CD1c-positive myeloid dendritic cell (primary cell): ENCODE measurements at regions not wholly inside any gene's neighbourhood (a gene's known extent, or its start where the extent isn't known, plus 50 kb on each side); places are given as distances from the start of the nearest gene placed in this dataset.

Experiments used
- DNase-seq: peaks from one replicate; pipeline ENCODE4 v3.0.0-alpha.2; 2016; ENCODE audit errors: extremely low spot score

- no peak for DNase-seq
Observed at GRCh38 chr1:30609336-30609998, 113.9 kb downstream of the MATN1 start.

DNA sequence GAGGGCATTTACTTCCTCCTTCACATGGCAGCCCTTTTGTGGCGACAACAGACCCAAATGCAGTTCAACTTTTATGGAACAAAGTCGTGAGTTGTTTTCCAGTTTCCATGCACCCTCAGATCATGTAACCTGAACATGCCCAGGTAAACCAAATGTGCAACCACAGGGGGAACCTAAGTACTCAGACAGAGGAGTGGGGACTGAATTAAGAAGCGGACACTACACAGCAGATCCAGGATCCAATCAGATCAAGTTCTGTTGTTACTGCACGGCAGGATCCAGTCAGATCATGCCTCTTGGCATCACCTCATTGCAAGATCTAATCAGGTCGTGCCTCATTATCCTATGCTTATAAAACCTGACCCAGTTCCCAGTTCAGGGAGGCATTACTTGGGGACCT, 115.7 kb downstream of the MATN1 start:
- no peak for DNase-seq

DNA sequence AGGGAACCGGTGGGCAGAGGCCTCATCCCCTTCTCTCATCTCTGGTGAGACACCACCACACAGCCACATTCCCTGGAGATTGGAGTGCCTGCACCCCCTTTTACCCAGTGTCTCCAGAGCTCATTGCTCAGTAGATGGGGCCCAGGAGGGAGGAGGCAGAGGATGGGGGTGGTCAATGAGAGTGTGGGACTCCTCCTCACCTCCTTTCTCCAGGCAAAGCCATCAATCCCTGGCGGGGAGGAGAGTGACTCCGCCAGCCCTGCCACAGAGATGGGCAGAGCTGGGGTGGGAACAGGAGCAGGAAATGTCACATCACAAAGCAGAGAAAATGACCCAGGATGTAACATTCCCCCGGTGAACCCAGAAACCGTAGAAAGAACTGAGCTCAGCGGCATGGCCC, 117.2 kb downstream of the MATN1 start:
- DNase-seq = no peak

DNA sequence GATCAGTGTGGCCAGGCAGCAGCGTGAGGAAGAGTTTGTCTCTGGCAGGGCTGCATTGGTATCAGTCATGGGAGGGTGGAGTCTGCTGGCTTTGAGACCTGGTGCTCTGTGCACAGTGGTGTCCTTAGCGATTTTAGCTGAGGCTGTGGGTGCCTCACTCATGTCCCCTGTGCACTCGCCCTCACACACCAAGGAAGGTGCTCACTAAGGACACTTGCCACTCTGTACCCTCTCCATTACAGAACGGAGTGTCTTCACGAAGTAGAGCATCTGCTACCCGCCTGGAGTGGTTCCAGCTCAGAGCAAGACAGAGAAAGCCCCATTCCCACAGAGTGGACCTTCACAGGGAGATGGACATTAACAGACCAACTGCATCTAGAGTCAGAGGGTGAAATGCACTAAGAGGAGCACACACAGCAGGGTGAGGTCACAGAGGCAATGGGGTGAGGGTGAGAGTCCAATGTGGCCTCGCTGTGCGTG, 117.9 kb downstream of the MATN1 start:
- DNase-seq = no peak

- DNase-seq = no peak
Observed at GRCh38 chr1:30604801-30605440, 118.5 kb downstream of the MATN1 start.

DNA sequence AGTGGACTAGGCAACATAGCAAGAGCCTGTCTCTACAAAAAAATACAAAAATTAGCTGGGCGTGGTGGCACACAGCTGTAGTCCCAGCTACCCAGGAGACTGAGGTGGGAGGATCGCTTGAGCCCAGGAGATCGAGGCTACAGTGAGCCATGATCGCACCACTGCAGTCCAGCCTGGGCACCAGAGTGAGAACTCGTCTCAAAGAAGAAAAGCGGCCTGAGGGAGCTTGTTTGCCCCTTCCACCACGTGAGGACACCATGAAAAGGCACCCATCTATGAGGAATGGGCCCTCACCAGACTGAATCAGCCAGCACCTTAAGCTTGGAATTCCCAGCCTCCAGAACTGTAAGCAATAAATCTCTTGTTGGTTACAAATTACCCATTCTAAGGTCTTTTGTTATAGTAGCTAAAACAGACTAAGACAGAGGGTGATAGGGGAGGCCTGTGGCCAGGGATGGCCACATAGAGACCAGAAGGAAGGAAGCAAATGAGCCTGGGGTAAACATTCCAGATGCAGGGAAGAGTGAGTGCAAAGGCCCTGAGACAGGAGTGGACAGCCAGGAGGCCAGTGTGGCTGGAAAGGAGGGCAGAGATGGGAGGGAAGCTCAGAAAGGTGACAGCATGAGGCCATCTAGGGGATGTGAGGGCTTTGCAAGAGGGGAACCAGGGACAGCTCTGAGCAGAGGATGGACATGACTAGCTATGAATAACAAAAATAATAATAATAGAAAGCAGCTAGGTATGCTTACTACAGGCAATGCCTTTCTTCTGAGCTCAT, 120.1 kb downstream of the MATN1 start:
- DNase-seq = no peak

GRCh38 chr1:30601316-30602085, 121.9 kb downstream of the MATN1 start:
- DNase-seq = no peak

DNA sequence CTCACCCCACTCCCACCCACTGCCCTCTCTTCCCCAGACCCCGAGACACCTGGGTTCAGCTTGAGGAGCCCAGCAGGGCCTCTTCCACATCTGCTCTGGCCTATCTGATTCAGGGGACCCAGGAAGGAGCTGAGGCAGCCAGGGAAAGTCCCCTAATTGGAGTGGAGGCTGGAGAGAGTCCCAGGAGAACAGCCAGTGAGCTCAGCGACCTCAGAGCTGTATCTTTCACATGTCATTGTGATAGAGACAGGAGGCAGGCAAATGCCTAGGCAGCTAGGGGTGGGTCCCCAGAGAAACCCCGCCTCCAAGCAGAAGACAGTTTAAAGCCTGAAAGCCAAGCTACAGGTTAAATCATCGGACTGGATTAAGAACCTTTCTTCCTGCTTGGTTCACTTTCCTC, 122.7 kb downstream of the MATN1 start:
- DNase-seq = no peak

DNA sequence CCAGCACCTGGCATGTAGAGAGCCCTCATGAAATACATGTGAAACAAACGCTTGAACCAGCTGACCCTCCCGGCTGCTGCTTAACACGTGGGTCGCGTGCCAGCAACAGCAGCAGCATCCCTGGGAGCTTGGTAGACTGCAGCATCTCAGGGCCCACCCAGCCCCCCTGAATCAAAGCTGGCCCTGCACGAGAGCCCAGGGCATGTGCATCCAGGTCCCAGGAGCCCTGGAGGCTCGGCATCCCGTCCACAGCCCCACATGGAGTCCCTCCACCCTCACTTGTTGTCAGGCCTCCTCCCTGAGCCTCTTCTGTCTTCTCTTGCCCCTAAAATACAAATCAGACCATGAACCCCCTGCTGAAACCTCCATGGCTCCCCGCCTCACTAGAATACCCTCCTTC, 123.1 kb downstream of the MATN1 start:
- no peak for DNase-seq

DNA sequence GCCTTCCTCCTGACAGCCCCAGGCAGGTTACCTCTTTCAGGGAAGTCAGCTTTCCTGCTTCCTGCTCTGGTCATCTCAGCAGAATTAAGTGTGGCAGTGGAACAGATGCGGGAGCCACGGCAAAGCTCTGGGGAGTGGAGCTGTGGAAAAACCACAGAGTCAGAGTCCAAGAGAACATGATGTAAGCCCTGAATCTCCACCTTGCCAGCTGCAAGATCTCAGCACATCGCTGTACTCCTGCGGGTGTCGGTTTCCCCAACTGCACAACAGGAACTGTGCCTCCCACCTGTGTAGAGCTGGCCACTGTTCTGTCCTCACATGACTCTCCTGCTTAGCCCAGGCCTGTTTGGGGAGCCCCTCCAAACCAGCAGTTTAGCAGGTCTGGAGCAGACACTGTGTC, 123.7 kb downstream of the MATN1 start:
- DNase-seq = no peak

DNA sequence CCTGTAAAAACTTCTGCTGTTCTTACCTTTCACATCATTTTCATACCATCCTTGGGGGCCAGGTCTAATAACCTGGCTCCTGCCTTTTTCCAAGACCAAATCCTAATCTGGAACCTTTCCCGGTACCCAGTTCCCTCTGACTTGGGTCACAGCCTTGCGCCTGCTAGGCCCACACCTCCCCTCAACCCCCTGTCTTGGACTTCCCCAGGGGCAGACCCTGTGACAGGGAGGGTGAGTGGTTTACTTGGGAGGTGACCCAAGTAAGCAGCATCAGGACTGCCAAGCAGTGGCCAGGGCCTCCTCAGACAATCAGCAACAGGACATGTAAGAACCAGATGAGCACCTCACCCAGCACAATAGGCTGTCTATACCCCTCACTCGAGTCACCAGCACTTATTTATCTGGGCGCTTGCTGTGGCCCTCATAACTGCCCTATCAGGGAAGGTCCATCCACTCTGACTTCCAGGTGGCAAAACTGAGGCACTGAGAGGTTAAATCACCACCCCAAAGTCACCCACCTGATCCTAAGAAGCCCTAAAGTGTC, 124.7 kb downstream of the MATN1 start:
- no peak for DNase-seq

GRCh38 chr1:30597711-30598110, 125.7 kb downstream of the MATN1 start:
- no peak for DNase-seq

DNA sequence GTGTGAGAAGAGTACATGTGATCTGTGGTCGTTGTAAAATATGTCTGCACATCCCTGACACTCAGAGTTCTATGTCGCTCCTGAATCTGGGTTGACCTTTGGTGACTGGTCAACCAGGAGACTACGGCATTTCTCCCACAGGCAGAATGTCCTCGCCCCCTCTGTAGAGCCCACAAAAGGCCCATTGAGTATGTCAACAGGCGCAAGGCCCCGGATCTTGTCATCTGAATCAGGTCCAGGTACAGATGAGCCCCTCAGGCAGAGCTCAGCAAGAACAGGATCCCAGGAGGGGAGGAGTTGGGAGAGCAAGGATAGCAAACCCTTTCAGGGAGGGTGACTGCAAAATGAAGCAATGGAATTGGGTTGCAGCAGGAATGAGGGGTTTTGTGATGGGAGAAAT, 126.5 kb downstream of the MATN1 start:
- DNase-seq = no peak

GRCh38 chr1:30596470-30596869, 126.9 kb downstream of the MATN1 start:
- no peak for DNase-seq

- DNase-seq = no peak
Observed at GRCh38 chr1:30589083-30589482, 134.3 kb downstream of the MATN1 start.

GRCh38 chr1:30588311-30589073, 134.9 kb downstream of the MATN1 start:
- DNase-seq = no peak

GRCh38 chr1:30586671-30587070, 136.7 kb downstream of the MATN1 start:
- DNase-seq = no peak

DNA sequence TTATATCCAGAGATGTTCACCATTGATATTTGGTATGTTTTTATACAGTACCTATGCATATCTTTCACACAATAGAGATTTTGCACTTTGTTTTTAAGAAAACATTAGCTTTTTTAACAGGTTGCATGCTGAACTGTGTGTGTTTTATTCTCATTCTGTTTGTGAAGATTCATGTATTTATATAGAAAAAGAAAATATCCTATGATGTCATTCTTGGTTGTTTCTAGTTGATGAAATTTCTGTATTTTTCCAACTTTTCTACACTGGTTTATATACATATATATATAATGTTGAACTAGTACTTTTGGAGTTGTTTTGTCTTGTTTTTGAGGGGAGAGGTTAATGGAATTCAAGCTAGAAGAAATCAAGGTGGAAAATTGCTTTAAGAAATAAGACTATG, 143.8 kb downstream of the MATN1 start:
- DNase-seq = no peak

GRCh38 chr1:30575066-30575465, 148.3 kb downstream of the MATN1 start:
- DNase-seq = no peak

- no peak for DNase-seq
Observed at GRCh38 chr1:30572192-30572591, 151.2 kb downstream of the MATN1 start.

DNA sequence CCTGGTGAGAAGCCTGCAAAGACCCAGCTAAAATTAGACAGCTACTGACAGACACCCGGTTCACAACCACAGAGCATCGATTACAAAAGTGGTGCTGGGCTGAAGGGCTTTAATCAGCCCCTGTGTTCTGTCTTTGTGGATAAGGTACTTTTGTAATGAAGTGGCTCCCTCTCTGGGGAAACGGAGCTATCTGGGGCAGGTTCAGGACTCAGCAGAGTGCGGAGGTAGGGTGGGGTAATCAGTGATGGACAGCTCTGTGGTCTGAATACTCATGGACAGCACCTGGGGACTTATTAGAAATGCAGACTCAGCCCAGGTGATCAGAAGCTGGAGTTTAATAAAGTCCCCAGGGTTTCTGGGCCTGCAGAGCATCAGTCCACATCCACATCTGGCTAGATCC, 152.0 kb downstream of the MATN1 start:
- DNase-seq = no peak
